ENCODE measurements at regions not wholly inside any gene's neighbourhood (a gene's known extent, or its start where the extent isn't known, plus 50 kb on each side); places are given as distances from the start of the nearest gene placed in this dataset.

DNA sequence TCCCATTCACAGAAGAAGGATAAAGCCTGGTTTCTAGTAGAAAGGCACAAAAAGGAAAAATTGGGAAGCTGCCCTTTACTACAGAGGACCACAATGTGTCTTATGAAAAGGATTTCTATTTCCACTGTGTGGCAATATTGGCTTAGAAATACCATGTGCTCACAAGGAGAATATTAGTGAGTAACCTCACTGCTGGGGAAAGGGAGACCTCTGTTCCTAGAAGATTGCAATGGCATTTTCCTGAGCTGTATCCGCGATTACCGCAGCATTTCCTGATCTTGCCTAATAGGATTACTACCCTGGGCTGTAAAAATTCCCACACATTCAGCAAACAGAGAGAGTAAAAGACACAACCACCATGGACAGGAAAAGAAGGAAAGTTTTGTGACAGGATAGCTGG, 308.8 kb upstream of the TECRL start:
- no peak for DNase-seq (ENCODE audit: low spot score)
- BruUV-seq (replicated peaks) = no TSS peak
- Histone ChIP-seq H2AFZ (ENCODE audit: low read length) (no peak overlapping the region), H3K36me3 (replicated peaks in 1 of 2; ENCODE audit: control insufficient read depth in 1 of 2, insufficient read depth in 2 of 2, low read length in 2 of 2) (no peaks in the 10 kb centered on the region), H3K4me1 (ENCODE audit: insufficient read depth, low read length) (no peaks in the 10 kb centered on the region), H3K9ac (ENCODE audit: insufficient read depth, low read depth, low read length) (no peak overlapping the region), H3K27me3 (ENCODE audit: control insufficient read depth in 1 of 2, insufficient read depth in 2 of 2, low read length in 2 of 2) (no peaks in the 10 kb centered on the region), H4K20me1 (ENCODE audit: insufficient read depth, low read length) (no peaks in the 10 kb centered on the region), H3K79me2 (ENCODE audit: insufficient read depth, low read length) (no peaks in the 10 kb centered on the region), H3K27ac (ENCODE audit: extremely low read length, insufficient read depth, low read length) (no peak overlapping the region), H3K9me3 (ENCODE audit: low read length) (no peaks in the 10 kb centered on the region), H3K4me2 (ENCODE audit: low read depth, low read length) (no peak overlapping the region), H3K4me3 (replicated peaks in 1 of 3; ENCODE audit: insufficient read depth in 1 of 3, low read depth in 2 of 3, low read length in 3 of 3) (no peak overlapping the region)
- ChIA-PET CTCF (ENCODE audit: low intra/inter-chr PET ratio, low total read pairs) (no interaction called here), POLR2A (no interaction called here)
- intact Hi-C loops (cut with micrococcal nuclease; ENCODE audit: unreplicated experiment) (no loop called here), in situ Hi-C loops (cut with HindIII; ENCODE audit: extremely low pct_ligation_motif_present, low pct_unique_long_range_greater_than_20kb) (no loop called here)
- no peak for FAIRE-seq
- TF ChIP-seq ERF (CRISPR knock-in tag; IDR thresholded peaks at IDR 0.05) (no peak), ZFP37 (CRISPR knock-in tag; IDR thresholded peaks at IDR 0.05; ENCODE audit: borderline replicate concordance) (no peak), ZNF570 (CRISPR knock-in tag; IDR thresholded peaks at IDR 0.05; ENCODE audit: borderline replicate concordance) (no peak), SRF (IDR thresholded peaks at IDR 0.05; ENCODE audit: low read depth, low read length) (no peak), ZNF143 (CRISPR knock-in tag; IDR thresholded peaks at IDR 0.05) (no peak), ZNF282 (IDR thresholded peaks at IDR 0.05; ENCODE audit: partially characterized antibody) (no peak), HOXA7 (CRISPR knock-in tag; IDR thresholded peaks at IDR 0.05) (no peak), POGZ (CRISPR knock-in tag; IDR thresholded peaks at IDR 0.05) (no peak), YEATS2 (CRISPR knock-in tag; IDR thresholded peaks at IDR 0.05; ENCODE audit: borderline replicate concordance) (no peak), RARA (CRISPR knock-in tag; IDR thresholded peaks at IDR 0.05) (no peak), JDP2 (CRISPR knock-in tag; IDR thresholded peaks at IDR 0.05; ENCODE audit: borderline replicate concordance) (no peak), SOX5 (CRISPR knock-in tag; IDR thresholded peaks at IDR 0.05; ENCODE audit: borderline replicate concordance) (no peak), EED (CRISPR knock-in tag; IDR thresholded peaks at IDR 0.05) (no peak), ZNF138 (CRISPR knock-in tag; IDR thresholded peaks at IDR 0.05; ENCODE audit: low read depth) (no peak)
- TF ChIP-seq, protein P1, sequence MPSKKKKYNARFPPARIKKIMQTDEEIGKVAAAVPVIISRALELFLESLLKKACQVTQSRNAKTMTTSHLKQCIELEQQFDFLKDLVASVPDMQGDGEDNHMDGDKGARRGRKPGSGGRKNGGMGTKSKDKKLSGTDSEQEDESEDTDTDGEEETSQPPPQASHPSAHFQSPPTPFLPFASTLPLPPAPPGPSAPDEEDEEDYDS (CRISPR knock-in tag; IDR thresholded peaks at IDR 0.05) = no peak
- TF ChIP-seq, protein P2, sequence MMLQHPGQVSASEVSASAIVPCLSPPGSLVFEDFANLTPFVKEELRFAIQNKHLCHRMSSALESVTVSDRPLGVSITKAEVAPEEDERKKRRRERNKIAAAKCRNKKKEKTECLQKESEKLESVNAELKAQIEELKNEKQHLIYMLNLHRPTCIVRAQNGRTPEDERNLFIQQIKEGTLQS (CRISPR knock-in tag; IDR thresholded peaks at IDR 0.05) = no peak
- TF ChIP-seq, protein P3, sequence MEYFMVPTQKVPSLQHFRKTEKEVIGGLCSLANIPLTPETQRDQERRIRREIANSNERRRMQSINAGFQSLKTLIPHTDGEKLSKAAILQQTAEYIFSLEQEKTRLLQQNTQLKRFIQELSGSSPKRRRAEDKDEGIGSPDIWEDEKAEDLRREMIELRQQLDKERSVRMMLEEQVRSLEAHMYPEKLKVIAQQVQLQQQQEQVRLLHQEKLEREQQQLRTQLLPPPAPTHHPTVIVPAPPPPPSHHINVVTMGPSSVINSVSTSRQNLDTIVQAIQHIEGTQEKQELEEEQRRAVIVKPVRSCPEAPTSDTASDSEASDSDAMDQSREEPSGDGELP (IDR thresholded peaks at IDR 0.05; ENCODE audit: borderline replicate concordance, low read depth) = no peak
- TF ChIP-seq, protein P4, sequence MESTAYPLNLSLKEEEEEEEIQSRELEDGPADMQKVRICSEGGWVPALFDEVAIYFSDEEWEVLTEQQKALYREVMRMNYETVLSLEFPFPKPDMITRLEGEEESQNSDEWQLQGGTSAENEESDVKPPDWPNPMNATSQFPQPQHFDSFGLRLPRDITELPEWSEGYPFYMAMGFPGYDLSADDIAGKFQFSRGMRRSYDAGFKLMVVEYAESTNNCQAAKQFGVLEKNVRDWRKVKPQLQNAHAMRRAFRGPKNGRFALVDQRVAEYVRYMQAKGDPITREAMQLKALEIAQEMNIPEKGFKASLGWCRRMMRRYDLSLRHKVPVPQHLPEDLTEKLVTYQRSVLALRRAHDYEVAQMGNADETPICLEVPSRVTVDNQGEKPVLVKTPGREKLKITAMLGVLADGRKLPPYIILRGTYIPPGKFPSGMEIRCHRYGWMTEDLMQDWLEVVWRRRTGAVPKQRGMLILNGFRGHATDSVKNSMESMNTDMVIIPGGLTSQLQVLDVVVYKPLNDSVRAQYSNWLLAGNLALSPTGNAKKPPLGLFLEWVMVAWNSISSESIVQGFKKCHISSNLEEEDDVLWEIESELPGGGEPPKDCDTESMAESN (CRISPR knock-in tag; conservative IDR thresholded peaks at IDR 0.05) = no peak
- TF ChIP-seq, protein P5, sequence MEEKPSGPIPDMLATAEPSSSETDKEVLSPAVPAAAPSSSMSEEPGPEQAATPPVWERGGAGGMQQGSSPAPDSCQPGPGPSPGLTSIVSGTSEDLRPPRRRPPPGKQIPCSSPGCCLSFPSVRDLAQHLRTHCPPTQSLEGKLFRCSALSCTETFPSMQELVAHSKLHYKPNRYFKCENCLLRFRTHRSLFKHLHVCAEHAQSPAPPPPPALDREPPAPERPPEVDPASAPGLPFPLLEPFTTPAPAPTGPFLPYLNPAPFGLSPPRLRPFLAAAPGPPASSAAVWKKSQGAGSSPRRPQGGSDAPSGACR (CRISPR knock-in tag; IDR thresholded peaks at IDR 0.05) = no peak
- 2% methylated on average over 3 of the region's 3 CpGs for WGBS (ENCODE audit: low lambda C conversion rate)
- ATAC-seq = no peak

All from HepG2 (cell line).